Kidney tubule cell (primary cell): ENCODE measurements at regions not wholly inside any gene's neighbourhood (a gene's known extent, or its start where the extent isn't known, plus 50 kb on each side); places are given as distances from the start of the nearest gene placed in this dataset.

ENCODE experiments used
- DNase-seq: peaks from one replicate; pipeline ENCODE4 v3.0.0-alpha.2; 2018; ENCODE audit warnings: low spot score

DNA sequence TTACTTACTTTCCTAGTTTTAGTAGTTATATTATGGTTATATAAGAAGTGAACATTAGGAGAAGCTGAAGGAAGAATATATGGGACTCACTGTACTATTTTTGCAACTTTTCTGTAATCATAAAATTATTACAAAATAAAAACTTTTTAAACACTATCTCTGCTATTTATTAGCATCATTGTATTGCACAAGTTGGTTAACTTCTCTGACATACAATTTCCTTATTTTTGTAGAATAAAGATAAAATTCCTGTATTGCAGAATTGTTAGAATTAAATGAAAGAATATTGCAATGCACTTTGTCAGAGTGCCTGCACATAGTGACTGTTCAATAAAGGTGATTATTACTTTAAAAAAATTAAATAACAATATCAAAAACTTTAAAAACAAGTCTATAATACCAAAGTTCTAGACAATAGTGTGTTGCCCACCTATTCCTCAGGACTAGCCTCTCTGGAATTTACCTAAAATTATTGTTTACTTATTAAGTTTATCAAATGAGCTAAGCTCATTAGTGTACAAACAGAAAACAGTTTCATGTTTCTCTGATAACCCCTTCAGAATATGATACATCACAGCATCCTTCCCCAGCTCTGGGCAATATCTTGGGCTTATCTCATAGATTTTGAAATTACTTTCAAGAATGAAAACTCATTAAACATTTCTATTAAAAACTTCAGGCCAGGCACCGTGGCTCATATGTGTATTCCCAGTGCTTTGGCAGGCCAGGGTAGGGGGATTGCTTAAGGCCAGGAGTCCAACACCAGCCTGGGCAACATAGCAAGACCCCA, 77.4 kb upstream of the TMPO start:
- DNase-seq, result no peak

DNA sequence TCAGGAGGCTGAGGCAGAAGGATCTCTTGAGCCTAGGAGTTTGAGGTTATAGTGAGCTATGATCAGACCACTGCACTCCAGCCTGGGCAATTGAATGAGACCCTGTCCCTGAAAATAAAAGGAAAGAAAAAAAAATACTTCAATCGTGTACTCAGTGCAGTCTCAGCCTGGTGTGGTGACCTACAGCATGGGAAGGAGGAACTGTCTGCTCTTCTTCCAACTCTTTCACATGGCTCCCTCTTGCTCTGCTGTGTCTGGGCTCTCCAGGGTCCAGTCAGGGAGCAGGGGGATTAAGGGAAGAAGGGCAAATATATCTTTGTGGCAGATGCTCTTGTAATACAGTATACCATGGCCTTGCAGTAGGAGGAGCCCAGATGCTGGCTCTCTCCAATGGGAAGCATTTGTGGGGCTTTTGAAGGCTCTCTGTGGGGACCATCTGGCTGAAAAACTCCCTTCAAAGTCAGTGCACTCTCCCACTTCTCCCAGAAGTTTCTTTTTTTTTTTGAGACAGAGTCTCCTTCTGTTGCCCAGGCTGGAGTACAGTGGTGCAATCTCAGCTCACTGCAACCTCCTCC, 76.6 kb upstream of the TMPO start:
- no peak for DNase-seq

DNA sequence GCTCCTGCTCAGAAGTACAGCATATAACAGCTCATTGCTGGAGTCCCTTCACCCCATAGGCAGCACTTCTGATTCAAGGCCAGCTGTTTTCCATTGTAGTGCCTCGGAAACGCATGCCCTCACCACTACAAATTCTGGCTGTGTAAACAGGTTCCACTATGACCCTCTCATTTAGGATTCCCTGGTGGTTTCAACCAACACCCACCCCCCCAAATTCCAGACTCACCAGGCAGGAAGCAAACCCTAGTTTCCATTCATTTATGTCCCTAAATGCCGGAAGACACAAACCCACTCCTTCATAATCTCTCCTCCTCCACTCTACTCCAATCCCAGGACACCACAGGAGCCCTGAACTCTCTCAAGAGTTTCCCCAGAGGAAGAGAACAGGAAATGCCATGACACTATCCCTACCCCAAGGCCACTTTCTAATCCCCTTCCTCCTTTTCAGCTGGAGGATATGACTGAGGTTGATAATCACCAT, 75.9 kb upstream of the TMPO start:
- DNase-seq, result no peak

DNA sequence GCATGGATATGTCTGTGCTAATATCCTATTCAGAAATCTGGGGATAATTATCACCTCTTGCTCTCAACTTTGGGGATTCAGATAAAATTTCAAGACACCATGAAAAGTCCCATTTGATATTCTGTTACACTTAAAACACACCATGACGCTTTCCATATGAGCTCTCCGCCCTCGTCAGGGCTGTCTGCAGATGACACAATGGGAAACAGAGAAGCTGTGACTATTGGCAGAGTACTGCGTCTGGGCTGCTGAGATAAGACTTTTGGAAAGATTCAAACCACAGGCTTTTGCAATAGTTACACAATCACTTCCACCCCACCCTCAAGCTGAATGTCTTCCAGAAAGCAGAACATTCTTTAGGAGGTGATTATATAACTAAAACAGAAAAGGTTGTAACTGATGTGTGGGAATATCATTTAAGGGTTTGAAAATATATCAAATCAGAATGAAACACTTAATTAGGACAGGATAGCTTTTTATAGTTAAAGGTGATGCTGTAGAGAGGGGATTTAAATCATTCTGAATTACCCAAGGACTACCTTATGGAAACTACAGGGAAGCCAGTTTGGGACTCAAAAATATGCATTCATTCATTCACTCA, 75.3 kb upstream of the TMPO start:
- no peak for DNase-seq

DNA sequence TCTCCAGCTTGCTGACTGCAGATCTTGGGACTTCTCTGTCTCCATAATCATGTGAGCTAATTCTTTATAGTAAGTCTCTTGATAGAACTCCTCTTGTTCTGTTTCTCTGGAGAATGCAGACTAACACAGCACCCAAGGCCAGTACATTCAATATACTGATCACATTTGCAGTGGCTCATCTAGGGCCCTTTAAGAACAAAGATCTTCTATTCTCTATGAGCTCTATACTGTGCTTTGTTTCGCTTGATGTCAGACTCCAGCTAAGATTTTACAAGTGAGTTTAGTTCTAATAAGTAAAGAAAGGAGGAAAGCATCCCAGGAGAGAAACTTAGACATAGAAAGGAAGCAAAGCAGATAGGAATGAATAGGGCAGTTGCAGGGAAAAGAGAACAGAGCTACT, 69.3 kb upstream of the TMPO start:
- DNase-seq, result no peak

DNA sequence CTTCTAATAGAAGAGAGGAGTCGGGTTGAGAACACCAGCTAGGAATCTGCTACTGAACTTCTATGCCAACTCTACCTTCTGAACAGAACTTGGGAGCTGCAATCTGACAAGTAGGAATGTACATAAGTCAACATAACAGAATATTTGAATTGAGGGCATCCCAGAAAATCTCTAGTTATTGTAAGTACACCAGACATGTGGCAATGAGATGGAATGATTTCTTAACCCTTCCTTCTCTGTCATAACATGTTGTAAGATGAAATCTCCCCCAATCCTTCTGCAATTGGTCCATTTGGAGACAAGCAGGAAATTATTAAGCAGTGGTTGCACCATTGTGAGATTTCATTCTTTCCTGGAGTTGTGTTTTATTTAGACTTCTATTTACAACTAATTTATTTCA, 68.7 kb upstream of the TMPO start:
- no peak for DNase-seq

DNA sequence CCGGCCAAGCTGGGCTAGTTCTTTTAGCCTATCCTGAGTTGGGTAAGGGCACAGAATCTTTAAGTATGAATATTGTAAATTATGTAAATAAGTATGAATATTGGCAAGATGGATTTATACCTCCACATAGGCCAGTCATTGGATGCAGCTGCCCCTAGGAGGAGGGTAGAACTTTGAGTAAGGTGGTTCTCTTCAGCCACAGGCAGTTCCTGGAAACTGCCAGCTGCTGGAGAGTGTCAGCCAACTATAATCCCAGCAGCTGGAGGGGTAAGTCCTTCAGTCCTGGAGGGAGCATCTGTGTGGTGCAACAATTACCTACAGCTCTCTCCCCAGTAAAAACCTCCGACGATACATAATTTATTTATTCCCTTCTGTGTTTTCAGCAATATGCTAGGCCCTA, 65.8 kb upstream of the TMPO start:
- DNase-seq, result no peak

DNA sequence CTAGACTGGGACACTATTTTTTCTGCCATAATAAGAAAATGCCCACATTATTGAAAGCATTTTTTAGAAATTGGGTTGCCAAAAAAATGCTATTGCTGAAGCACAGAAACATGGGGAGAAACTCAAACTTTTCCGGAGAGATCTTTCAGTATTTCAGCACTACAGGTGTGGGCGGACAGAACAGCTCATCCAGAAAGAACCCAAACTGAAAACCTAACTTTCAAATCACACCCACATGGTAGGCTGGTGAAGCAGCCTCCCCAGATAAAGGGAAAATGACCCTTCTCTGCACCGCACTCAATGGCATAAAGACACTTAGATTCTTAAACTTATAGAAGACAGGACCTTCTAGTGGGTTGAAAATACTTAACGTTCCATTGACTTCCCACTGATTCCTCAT, 62.3 kb upstream of the TMPO start:
- DNase-seq, result no peak

DNA sequence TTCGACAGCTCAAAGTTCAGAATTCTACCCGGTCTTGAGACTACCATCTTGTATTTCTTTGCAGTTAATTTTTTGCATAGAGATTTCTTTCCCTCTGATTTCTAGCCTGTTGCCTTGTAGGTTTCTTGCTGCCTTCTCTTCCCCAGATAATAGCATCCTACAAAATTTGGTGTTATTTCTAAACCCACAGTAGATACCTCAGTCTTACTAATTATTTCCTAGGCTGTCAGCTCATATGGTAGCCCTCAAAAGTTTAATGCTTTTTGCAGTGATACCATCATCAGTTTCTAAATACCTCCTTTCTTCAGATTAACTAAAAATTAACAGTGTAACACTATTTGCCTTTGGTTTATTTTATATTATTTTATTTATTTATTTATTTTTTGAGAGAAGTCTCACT, 61.9 kb upstream of the TMPO start:
- DNase-seq, result no peak

DNA sequence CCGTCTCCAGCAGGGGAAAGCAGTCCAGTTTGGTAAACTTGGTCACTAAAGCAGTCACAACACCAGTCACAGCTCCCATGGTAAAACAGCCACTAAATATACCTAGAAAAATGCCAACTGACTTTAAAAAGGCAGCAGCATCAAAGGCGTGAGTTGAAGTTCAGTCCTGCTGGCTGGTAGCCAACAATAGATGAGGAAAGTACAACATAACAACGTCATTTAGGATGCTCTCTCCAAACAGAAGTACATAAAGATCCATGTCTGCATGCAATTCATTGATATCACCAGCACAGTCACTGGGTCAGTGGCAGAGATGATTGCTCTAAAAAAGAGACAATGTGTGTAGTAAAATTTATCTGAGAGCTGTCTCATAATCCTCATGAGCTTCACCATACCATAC, 59.3 kb upstream of the TMPO start:
- no peak for DNase-seq

DNA sequence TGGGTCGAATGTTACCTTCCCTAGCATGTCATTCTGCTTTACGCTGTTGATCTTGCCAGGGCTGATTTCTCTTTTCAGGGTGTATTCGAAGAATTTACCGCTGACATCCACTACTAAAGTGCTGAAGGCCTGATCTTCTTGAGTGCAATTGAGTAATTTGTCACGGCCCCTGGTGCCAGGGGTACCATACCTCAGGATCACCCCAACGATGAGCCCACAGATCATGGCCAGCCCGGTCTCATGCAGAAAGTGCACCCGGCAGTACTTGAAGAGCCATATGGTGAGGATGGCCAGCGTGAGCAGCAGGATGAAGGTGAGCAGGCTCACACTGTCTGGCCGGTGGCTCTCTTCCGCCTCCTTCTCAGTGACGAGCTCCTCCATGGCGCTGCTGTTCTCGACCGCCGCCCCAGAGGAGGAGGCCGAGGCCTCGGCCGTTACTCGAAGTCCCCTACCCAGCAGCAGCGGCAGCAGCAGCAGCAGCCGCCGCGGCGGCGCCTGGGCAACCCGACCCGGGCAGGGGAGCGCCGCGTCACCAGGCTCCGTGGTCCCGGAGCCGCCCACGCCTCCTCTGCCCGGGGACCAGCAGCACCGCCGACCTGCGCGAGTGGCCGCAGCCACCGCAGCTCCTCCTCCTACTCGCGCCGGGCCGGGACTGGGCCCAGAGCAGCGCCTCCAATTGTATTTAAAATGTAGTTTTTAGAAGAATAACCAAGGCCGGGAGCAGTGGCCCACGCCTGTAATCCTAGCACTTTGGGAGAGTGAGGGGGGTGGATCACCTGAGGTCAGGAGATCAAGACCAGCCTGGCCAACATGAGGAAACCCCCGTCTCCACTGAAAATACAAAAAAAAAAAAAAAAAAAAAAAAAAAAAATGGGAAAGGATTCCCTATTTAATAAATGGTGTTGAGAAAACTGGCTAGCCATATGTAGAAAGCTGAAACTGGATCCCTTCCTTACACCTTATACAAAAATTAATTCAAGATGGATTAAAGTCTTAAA, 58.5 kb upstream of the TMPO start:
- peak; percentile 71 for DNase-seq

DNA sequence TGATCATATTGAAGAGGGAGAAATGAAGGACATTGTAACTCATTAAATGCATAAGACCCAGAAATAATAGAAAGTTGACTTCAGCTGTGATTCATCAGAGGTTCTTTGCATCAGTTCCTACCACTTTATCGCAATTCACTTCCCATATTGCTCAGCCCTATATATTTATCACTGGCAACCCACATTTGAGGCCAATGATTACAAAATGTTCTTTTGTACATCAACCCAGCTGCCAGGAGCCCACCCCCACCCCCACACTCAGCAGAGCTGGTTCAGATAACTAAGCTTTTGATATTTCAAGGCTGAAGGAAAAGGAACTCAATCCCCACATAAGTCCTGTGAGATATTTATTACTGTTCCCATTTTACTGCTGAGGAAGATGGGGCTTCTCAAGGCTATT, 51.2 kb upstream of the TMPO start:
- DNase-seq, result no peak

DNA sequence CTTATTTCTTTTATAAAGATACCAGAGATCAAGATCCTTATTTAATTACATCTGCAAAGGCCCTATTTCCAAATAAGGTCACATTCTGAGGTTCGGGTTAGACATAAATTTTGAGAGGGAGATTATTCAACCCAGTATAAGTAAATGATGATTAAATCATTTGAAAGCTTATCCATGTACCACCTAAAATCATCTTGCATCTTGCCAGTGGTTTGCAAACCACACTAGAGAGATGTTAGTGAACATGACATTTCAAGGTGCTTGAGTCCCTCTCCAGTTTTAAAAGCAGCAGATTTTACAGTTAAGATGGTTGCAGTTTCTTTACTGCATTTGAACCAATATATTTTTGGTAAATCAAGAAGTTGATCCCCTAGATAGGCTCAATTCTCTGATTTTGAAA, 49.9 kb upstream of the TMPO start:
- DNase-seq, result no peak
